Retinal pigment epithelial cell (primary cell): ENCODE measurements at regions not wholly inside any gene's neighbourhood (a gene's known extent, or its start where the extent isn't known, plus 50 kb on each side); places are given as distances from the start of the nearest gene placed in this dataset.

Source experiments
- DNase-seq: peaks from one replicate; pipeline ENCODE4 v3.0.0-alpha.2; 2010; ENCODE audit warnings: low read depth
- H3K4me3 ChIP-seq: 2 replicates; pipeline ENCODE4 v1.5.1; 2011; ENCODE audit warnings: mild to moderate bottlenecking, low read length, control low read depth, moderate library complexity
- CTCF ChIP-seq: conservative IDR thresholded peaks from 2 replicates; pipeline ENCODE4 v1.5.1; 2011; ENCODE audit warnings: low read depth, low read length, control low read depth, inconsistent platforms

GRCh38 chr3:194998948-194999347, 272.0 kb downstream of the XXYLT1 start:
- TF ChIP-seq CTCF = no peak
- no peak for DNase-seq
- no peak overlapping the region for H3K4me3 ChIP-seq

DNA sequence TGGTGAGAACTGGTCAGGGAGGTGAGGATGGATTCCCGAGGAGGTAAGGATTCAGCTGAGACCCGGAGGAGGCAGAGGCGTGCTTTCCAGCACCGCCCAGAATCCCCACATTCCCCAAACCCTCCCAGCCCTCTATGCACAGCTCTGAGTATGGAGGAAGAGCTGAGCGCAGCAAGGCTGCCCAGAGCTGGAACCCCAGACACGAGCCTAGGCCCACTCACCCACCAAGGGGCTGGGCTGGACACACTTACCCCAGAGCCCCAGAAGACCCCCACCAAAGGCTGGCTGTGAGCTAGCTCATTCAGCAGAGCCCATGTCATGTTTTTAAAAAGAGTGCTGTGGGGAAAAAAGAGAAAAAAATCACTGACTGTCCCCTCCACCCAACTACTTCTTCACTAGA, 271.5 kb downstream of the XXYLT1 start:
- no peak overlapping the region for H3K4me3 ChIP-seq
- TF ChIP-seq CTCF = no peak
- no peak for DNase-seq

- no peak overlapping the region for H3K4me3 ChIP-seq
- DNase-seq = no peak
- no peak for TF ChIP-seq CTCF
These were observed 269.7 kb downstream of the XXYLT1 start for GRCh38 chr3:195001261-195001660.

DNA sequence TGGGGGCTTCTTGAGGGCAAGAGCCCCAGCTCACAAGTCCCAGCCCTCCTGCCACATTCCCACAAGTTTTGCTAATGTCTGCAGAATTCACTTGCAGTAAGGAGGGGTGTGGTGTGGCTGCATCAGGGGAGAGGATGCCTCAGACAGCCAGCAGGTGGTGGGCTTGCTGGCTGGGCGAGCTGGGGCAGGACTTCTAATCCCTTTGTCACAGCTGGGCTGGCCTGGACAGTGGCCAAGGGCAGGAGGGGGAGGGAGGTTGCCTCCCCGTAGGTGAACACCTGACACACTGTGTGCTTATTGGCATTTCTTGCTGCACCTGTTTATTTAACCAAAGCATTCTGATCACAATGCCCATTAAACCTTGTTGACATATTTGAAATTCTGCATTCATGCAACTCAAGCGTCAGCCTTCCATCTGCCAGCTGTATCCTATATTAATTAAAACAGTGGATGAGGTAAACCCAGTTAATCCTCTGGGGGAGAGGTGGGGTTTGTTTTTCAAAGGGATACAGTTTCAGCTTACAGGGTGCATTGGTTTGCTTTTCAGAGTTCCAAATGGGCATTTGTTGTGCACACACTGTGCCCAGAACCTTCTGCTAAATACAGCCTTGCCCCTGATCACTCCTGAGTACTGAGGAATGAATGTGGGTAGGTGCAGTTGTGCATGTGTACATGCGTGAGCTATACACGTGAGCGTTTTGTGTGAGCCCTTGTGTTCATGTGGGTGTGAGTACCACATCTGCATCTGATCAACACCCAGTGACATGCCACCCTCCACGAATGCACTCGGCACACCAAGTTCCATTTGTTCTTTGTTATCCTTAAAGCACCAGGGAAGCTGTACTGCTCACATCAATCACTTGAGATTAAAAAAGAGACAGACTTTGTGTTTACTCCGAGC, 268.7 kb downstream of the XXYLT1 start:
- H3K4me3 ChIP-seq = no peak overlapping the region
- peak; percentile 83 for TF ChIP-seq CTCF
- DNase-seq = peak; percentile 58

DNA sequence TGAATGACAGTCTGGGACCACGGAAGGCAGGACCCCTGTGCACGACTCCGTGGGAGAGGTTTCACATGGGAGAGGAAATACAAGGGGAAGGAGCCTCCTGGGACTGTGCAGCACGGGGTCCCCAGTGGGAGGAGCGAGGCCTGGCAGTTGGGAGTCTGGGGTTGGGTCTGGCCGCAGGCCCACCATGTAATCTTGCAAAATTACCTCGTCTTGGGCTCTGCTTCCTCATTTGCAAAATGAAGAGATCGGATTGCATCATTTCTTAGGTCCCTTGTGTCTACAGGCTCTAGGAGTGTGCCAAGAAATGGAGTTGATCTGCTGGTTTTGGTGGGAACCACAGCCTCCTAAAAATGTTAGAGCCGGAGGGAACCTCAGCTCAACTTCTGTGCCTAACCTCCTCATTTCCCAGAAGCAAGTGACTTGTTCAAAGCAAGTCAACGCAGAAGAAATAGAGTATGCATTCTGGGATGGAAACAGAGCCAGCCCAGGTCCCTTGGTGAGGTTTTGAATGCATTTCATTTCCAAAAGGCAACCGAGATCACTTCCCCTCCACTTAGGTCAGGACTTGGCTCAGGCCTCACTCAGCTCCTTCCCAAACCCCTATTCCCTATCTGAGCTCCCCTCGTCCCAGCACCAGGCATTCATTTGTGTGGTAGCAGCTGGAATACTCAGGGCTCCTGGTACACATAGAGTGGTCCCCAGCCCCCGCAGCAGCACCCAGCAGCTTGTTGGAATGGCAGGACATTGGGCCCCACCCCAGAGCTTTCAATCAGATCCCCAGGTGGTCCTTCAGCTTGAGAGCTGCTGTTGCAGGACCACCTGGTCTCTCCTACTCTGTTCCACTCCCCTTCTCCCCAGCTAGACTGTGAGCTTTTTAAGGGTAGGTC, 267.7 kb downstream of the XXYLT1 start:
- no peak for DNase-seq
- no peak overlapping the region for H3K4me3 ChIP-seq
- TF ChIP-seq CTCF = no peak

DNA sequence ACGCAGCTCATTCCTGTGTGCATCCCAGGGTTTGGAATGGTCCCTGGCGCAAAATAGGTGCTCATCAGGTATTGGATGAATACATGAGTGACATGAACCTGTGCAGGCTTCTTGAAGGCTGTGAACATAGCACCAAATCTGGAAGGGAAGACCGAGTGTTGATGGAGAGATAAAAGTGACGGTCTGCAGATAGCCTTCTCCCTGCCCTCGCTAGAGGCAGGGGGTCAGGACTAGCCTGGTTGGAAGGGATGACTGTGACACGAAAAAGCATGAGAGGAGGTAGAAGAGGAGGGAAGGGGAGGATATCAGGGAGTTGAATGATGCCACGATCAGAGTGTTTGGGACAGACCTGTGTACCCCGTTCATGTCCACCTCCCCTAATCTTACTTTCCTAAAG, 267.1 kb downstream of the XXYLT1 start:
- DNase-seq = no peak
- no peak for TF ChIP-seq CTCF
- no peak overlapping the region for H3K4me3 ChIP-seq
